ENCODE measurements at regions not wholly inside any gene's neighbourhood (a gene's known extent, or its start where the extent isn't known, plus 50 kb on each side); places are given as distances from the start of the nearest gene placed in this dataset.

DNA sequence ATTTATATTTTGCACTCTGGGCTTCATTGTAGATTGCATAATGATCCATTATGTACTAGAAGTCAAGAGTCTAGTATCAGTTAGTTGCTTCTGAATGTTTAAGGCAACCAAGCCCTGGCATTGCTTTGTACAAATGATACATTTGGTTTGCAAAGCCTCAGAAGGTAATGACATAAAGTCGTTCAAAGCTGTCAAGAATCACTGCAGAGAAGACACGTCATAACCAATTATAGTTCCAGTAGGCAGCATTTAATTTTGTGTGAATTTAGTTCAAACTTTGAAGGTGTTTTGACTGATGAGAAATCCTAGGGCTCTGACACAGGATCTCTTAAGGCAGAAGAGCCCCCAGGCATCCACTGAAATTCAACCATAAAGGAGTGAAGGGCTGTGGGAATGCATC is 163.0 kb upstream of the KRR1 start:
- DNase-seq (ENCODE audit: insufficient read length, low spot score) (no peak), FAIRE-seq (no peak)
- TF ChIP-seq, protein P1, sequence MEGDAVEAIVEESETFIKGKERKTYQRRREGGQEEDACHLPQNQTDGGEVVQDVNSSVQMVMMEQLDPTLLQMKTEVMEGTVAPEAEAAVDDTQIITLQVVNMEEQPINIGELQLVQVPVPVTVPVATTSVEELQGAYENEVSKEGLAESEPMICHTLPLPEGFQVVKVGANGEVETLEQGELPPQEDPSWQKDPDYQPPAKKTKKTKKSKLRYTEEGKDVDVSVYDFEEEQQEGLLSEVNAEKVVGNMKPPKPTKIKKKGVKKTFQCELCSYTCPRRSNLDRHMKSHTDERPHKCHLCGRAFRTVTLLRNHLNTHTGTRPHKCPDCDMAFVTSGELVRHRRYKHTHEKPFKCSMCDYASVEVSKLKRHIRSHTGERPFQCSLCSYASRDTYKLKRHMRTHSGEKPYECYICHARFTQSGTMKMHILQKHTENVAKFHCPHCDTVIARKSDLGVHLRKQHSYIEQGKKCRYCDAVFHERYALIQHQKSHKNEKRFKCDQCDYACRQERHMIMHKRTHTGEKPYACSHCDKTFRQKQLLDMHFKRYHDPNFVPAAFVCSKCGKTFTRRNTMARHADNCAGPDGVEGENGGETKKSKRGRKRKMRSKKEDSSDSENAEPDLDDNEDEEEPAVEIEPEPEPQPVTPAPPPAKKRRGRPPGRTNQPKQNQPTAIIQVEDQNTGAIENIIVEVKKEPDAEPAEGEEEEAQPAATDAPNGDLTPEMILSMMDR (IDR thresholded peaks at IDR 0.05; ENCODE audit: insufficient read depth, missing control alignments), result no peak

DNA sequence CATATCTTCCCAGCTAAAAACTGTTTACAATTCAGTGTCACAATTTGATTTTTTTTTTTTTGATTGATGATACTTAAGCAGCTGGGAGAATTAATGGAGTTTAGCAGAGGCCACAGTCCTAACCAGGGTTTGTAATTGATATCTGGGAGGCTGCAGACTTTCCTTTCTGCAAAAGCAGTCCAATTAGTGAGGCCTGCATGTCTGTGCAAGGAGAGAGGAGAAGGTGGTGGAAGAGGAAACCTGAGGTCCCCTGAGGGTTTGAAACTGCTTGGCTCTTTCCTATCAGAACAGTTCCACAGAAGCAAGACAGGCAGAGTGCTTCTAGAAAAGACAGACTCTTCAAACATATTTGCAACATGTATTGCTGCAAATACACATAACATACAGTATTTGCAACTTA is 160.8 kb upstream of the KRR1 start:
- DNase-seq (ENCODE audit: insufficient read length, low spot score), result no peak
- no peak for FAIRE-seq
- TF ChIP-seq, protein P1 (IDR thresholded peaks at IDR 0.05; ENCODE audit: insufficient read depth, missing control alignments), result no peak

DNA sequence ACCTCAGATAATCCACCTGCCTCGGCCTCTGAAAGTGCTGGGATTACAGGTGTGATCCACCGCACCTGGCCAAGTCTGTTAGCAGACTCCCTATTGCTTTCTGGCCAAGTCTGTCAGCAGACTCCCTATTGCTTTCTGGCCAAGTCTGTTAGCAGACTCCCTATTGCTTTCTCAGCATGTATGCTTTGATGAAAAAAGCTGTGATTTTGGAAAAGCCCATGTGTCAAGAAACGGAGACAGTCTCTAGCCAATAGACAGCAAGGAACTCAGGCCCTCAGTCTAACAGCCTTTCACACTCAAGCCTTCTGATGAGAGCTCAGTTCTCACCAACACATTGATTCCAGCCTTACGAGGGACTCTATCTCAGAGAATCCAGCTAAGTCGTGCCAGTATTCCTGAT is 158.8 kb upstream of the KRR1 start:
- TF ChIP-seq, protein P1 (IDR thresholded peaks at IDR 0.05; ENCODE audit: insufficient read depth, missing control alignments), result no peak
- FAIRE-seq (no peak), DNase-seq (ENCODE audit: insufficient read length, low spot score) (no peak)

DNA sequence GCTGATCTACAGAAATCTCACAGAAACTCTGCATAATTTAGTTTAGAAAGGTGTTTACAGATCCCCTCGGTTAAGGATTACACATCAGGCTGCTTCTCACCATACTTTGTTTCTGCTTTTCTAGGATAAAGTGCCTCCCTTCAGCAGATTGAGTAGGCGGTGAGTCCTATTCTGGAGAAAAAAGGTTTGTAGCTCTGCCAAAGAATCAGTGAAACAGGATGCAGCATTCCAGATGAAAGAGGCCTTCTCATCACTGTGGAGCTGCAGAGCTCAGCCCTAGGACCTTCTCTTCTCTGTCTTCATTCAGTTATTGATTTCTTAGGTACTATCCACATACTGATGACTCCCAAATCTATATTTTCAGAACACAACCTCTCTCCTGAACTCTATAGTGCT is 155.5 kb upstream of the KRR1 start:
- TF ChIP-seq, protein P1 (IDR thresholded peaks at IDR 0.05; ENCODE audit: insufficient read depth, missing control alignments), result no peak
- DNase-seq (ENCODE audit: insufficient read length, low spot score), result no peak
- no peak for FAIRE-seq

DNA sequence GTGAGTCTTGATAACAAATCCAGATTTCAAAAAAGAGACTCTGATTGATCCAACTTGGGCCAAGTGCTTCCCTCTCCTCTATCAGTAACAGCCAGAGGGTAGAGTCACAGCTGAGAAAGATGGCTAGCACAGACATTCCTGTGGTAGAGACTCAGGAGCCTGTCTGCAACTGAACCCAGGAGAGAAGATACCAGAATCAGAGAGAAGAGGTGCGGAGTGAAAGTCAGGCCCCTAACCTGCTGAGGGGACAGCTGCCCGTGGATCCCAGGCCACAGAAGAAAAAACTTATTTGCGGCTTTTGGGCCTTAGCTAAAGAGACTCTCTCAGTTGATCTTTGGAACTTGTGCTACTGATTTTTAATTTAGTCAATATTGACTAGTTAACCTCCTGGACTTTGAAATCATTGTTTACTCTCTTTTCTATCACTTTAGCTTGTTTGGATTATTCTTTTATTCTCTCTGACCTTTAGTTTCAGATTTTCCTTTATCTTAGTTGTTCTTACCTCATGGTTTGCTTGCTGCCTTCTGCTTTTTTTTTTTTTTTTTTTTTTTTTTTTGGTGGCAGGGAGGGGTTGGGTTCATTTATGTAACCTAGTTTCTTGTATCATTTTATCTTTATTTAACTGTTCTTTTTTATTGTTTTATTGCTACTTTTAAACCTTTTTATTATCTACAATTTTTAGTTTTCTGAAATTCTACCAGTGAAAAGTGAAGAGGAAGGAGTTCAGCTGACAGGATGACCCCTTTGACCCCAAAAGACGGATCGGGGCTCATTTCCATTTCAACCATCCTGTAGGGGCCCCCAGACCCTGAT is 154.9 kb upstream of the KRR1 start:
- DNase-seq (ENCODE audit: insufficient read length, low spot score), result no peak
- no peak for FAIRE-seq
- TF ChIP-seq, protein P1 (IDR thresholded peaks at IDR 0.05; ENCODE audit: insufficient read depth, missing control alignments), result no peak

DNA sequence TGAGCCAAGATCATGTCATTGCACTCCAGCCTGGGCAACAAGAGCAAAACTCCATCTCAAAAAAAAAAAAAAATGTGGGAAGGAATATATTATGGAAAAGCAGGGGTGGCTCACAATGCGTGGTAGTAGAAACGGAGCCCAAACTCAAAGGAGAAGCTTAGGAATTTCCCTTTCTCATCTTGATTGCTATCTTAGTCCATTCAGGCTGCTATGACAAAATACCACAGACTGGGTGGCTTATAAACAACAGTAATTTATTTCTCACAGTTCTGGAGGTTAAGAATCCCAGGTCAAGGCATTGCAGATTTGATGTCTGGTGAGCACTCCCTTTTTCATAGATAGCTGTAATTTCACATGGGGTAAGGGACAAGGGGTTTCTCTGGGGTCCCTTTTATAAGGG is 153.8 kb upstream of the KRR1 start:
- TF ChIP-seq, protein P1 (IDR thresholded peaks at IDR 0.05; ENCODE audit: insufficient read depth, missing control alignments), result no peak
- no peak for FAIRE-seq
- no peak for DNase-seq (ENCODE audit: insufficient read length, low spot score)

DNA sequence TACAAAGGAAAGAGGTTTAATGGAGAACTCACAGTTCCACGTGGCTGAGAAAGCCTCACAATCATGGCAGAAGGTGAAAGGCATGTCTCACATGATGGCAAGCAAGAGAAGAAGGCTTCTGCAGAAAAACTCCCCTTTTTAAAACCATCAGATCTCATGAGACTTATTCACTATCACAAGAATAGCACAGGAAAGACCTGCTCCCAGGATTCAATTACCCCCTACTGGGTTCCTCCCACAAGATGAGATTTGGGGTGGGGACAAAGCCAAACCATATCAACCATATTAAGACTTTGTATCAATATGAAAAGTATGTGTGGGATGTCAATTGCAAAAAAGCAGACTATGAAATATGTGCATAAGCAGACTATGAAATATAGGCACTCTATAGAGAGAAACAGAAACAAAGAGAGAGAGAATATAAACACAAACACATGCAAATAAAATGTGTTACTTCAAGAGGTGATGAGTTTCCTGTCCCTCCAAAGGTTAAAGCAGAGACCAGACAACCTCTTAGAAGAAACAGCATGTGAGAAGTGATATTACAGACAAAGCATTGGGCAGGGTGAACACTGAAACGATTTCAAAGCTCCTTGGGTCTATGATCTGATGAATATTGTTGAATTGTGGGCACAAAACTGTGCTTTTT is 151.2 kb upstream of the KRR1 start:
- TF ChIP-seq, protein P1 (IDR thresholded peaks at IDR 0.05; ENCODE audit: insufficient read depth, missing control alignments), result no peak
- FAIRE-seq (no peak), DNase-seq (ENCODE audit: insufficient read length, low spot score) (no peak)
